Breast epithelium (tissue), 4 donors: ENCODE measurements at regions not wholly inside any gene's neighbourhood (a gene's known extent, or its start where the extent isn't known, plus 50 kb on each side); places are given as distances from the start of the nearest gene placed in this dataset.

Experiments
- DNase-seq, 2 donors: peaks; one replicate each; pipeline ENCODE4 v3.0.0-alpha.2; 2019; ENCODE audit warnings: low spot score in 2 of 2
- H3K27ac ChIP-seq, 2 donors: fragments of 200-600 bp; sonication (generic) in 1 of 2; one replicate each; pipeline ENCODE4 v1.5.1; 2016 to 2019; ENCODE audit warnings: mild to moderate bottlenecking in 1 of 2
- H3K27me3 ChIP-seq, 2 donors: fragments of 200-600 bp; sonication (generic) in 1 of 2; one replicate each; pipeline versions ENCODE4 v1.5.1 to v1.6.0; 2017 to 2019; ENCODE audit warnings: control low read depth in 1 of 2, mild to moderate bottlenecking in 1 of 2
- H3K36me3 ChIP-seq: fragments of 200-600 bp; one replicate; pipeline ENCODE4 v1.5.1; 2019
- H3K4me1 ChIP-seq, 2 donors: fragments of 200-600 bp; sonication (generic); one replicate each; pipeline ENCODE4 v1.5.1; 2016 to 2019; ENCODE audit warnings: control low read depth in 1 of 2
- H3K4me3 ChIP-seq, 3 donors: fragments of 200-600 bp; sonication (generic); 1 replicate in 2 of 3; 2 replicates in 1 of 3; pipeline ENCODE4 v1.5.1; 2016 to 2019; ENCODE audit warnings: mild to moderate bottlenecking in 3 of 3, moderate library complexity in 2 of 3
- H3K9me3 ChIP-seq, 2 donors: fragments of 200-600 bp; sonication (generic) in 1 of 2; one replicate each; pipeline ENCODE4 v1.5.1; 2016 to 2019; ENCODE audit warnings: control low read depth in 1 of 2
- POLR2A ChIP-seq: fragments of 450-650 bp; IDR thresholded peaks from one replicate; pipeline ENCODE4 v1.6.1; 2016; ENCODE audit warnings: antibody characterized with exemption, mild to moderate bottlenecking, moderate library complexity
- POLR2AphosphoS5 ChIP-seq, 3 donors: sonication (generic); formaldehyde crosslinking; IDR thresholded peaks; one replicate each; pipeline ENCODE4 v1.6.1; 2017; ENCODE audit warnings: antibody characterized with exemption in 3 of 3
- intact Hi-C: fragments of 100-400 bp; cut with DNase I; formaldehyde crosslinking; loops from one replicate; pipeline ENCODE4 v1.15.1; 2023; ENCODE audit warnings: low total_unique reads
- TF ChIP-seq, protein P1 (sequence below), 3 donors: fragments of 450-650 bp; IDR thresholded peaks; one replicate each; pipeline ENCODE4 v1.5.1; 2016 to 2017; ENCODE audit warnings: antibody characterized with exemption in 3 of 3, mild to moderate bottlenecking in 3 of 3, moderate library complexity in 3 of 3

- Histone ChIP-seq H3K27ac (no peak overlapping the region), H3K4me1 (no peaks in the 10 kb centered on the region), H3K9me3 (peaks cover 0 to 4% of the 10 kb centered on the region in 2 donors), H3K27me3 (peaks cover 0 to 3% of the 10 kb centered on the region in 2 donors), H3K36me3 (no peaks in the 10 kb centered on the region), H3K4me3 (no peak overlapping the region)
- DNase-seq: no peak
- TF ChIP-seq, protein P1, sequence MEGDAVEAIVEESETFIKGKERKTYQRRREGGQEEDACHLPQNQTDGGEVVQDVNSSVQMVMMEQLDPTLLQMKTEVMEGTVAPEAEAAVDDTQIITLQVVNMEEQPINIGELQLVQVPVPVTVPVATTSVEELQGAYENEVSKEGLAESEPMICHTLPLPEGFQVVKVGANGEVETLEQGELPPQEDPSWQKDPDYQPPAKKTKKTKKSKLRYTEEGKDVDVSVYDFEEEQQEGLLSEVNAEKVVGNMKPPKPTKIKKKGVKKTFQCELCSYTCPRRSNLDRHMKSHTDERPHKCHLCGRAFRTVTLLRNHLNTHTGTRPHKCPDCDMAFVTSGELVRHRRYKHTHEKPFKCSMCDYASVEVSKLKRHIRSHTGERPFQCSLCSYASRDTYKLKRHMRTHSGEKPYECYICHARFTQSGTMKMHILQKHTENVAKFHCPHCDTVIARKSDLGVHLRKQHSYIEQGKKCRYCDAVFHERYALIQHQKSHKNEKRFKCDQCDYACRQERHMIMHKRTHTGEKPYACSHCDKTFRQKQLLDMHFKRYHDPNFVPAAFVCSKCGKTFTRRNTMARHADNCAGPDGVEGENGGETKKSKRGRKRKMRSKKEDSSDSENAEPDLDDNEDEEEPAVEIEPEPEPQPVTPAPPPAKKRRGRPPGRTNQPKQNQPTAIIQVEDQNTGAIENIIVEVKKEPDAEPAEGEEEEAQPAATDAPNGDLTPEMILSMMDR (IDR thresholded peaks at IDR 0.05): no peak
- no peak for TF ChIP-seq POLR2AphosphoS5 (IDR thresholded peaks at IDR 0.05)
- TF ChIP-seq POLR2A: no peak
- intact Hi-C loops: no loop called here
These were observed 303.4 kb upstream of the N4BP1 start for GRCh38 chr16:48913384-48913783.

DNA sequence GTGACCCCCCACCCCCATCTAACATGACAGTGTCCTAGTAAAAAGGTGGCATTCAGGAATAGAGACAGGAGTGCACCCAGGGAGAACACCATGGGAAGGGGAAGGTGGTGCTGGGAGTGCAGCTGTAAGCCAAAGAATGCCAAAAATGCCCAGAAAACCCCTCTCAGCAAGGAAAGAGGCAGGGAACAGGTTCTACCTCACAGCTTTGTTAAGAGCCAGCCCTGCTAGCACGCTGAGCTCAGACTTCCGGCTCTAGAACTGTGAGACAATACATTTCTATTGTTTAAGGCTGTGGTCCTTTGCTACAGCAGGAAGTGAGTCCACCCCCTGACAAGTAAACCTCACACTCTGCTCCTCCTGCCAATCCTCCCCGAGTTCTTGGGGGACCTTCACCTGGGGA, 302.4 kb upstream of the N4BP1 start:
- TF ChIP-seq POLR2A (no peak), POLR2AphosphoS5 (IDR thresholded peaks at IDR 0.05) (no peak)
- TF ChIP-seq, protein P1 (IDR thresholded peaks at IDR 0.05): no peak
- no peaks in the 10 kb centered on the region for H3K36me3 ChIP-seq

GRCh38 chr16:48911700-48912099, 301.7 kb upstream of the N4BP1 start:
- Histone ChIP-seq H3K4me3 (no peak overlapping the region), H3K27ac (no peak overlapping the region), H3K4me1 (no peaks in the 10 kb centered on the region), H3K27me3 (peaks cover 0 to 3% of the 10 kb centered on the region in 2 donors), H3K9me3 (peaks cover 0 to 4% of the 10 kb centered on the region in 2 donors), H3K36me3 (no peaks in the 10 kb centered on the region)
- no peak for TF ChIP-seq POLR2A
- TF ChIP-seq POLR2AphosphoS5 (IDR thresholded peaks at IDR 0.05): no peak
- TF ChIP-seq, protein P1 (IDR thresholded peaks at IDR 0.05): no peak
- intact Hi-C loops: no loop called here
- DNase-seq: no peak

More for the DNA sequence above, 302.4 kb upstream of the N4BP1 start:
- peaks cover 0 to 3% of the 10 kb centered on the region in 2 donors for H3K27me3 ChIP-seq
- no peak for DNase-seq
- H3K4me3 ChIP-seq: no peak overlapping the region
- no peaks in the 10 kb centered on the region for H3K4me1 ChIP-seq
- H3K27ac ChIP-seq: no peak overlapping the region
- intact Hi-C loops: no loop called here
- peaks cover 0 to 4% of the 10 kb centered on the region in 2 donors for H3K9me3 ChIP-seq

DNA sequence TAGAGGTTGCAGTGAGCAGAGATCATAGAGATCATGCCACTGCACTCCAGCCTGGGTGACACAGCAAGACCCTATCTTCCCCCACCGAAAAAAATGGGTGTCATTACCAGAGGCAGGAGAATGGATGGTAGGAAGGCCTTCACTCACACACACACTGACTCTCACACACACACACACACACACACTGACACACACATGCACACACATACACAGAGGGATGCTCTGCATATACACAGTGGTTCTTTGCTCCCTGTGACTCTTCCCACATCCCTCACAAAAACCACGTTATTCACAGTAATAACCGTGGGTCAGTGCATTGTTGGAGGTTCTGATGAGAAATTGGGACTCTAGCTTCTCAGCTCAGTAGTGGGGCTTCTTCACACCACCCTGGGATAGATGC, 300.2 kb upstream of the N4BP1 start:
- H3K4me1 ChIP-seq: no peaks in the 10 kb centered on the region
- no peak for TF ChIP-seq POLR2AphosphoS5 (IDR thresholded peaks at IDR 0.05)
- no peak for TF ChIP-seq POLR2A
- no peak overlapping the region for H3K27ac ChIP-seq
- H3K9me3 ChIP-seq: peaks cover 0 to 4% of the 10 kb centered on the region in 2 donors
- DNase-seq: no peak
- no peak overlapping the region for H3K4me3 ChIP-seq
- peaks cover 0 to 7% of the 10 kb centered on the region in 2 donors for H3K27me3 ChIP-seq
- intact Hi-C loops: no loop called here
- no peaks in the 10 kb centered on the region for H3K36me3 ChIP-seq

DNA sequence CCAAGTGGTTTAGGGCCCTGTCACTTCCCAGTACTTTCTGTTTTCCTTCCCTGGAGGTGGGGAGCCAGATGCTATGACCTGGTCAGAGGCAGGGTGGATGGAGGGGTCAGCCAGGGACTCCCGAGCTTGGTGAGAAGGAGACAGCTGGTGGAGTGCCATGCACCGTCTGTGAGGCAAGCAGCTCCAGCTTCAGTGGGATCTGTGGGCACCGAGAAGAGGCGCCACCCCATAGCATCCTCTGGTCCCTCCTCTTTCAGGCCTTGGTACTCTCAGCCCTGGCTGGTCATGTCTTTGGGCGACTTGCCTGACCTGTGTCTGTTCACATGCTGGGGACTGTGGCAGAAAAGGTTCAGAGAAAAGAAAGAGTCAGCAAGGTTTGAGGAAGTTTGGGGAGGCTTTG, 299.3 kb upstream of the N4BP1 start:
- intact Hi-C loops: no loop called here
- TF ChIP-seq POLR2A (no peak), POLR2AphosphoS5 (IDR thresholded peaks at IDR 0.05) (no peak)
- TF ChIP-seq, protein P1 (IDR thresholded peaks at IDR 0.05): no peak
- DNase-seq: no peak

More for the DNA sequence above, 299.3 kb upstream of the N4BP1 start:
- Histone ChIP-seq H3K27me3 (peaks cover 0 to 7% of the 10 kb centered on the region in 2 donors), H3K36me3 (no peaks in the 10 kb centered on the region), H3K9me3 (no peaks in the 10 kb centered on the region), H3K4me1 (no peaks in the 10 kb centered on the region), H3K4me3 (no peak overlapping the region), H3K27ac (no peak overlapping the region)
